B cell (primary cell): ENCODE measurements at regions not wholly inside any gene's neighbourhood (a gene's known extent, or its start where the extent isn't known, plus 50 kb on each side); places are given as distances from the start of the nearest gene placed in this dataset.

Experiments
- ATAC-seq: fragments of 200-7000 bp; cut with Tn5 transposase; one replicate; pipeline ENCODE4 v1.10.0; 2021; ENCODE audit warnings: low read depth, mild to moderate bottlenecking, moderate number of reproducible peaks, moderate library complexity
- CTCF ChIA-PET: fragments of 350-600 bp; sonication (Branson Sonifier 250); formaldehyde crosslinking; loops from one replicate; lab custom pipeline; 2021; ENCODE audit warnings: antibody characterized with exemption, inconsistent platforms; lab: Charles Lee
- POLR2A ChIA-PET: fragments of 350-600 bp; sonication (Branson Sonifier 250); formaldehyde crosslinking; loops from one replicate; lab custom pipeline; 2021; ENCODE audit warnings: antibody characterized with exemption; lab: Charles Lee
- DNase-seq: peaks from one replicate; pipeline ENCODE4 v3.0.0; 2013
- H2AFZ ChIP-seq: 2 replicates; pipeline ENCODE4 v1.6.1; 2012; ENCODE audit warnings: mild to moderate bottlenecking, low read depth, low read length; ENCODE audit not compliant: insufficient read depth, poor library complexity, severe bottlenecking
- H3K27ac ChIP-seq, 2 donors: 1 replicate in 1 of 2; 2 replicates in 1 of 2; pipeline ENCODE4 v1.5.1; 2012 to 2013; ENCODE audit warnings: low read length in 2 of 2, mild to moderate bottlenecking in 2 of 2, moderate library complexity in 1 of 2
- H3K27me3 ChIP-seq, 4 experiments: fragments of 200-600 bp in 1 of 4; sonication (generic) in 1 of 4; replicated peaks in 1 of 4; 1 replicate in 2 of 4; 2 replicates in 2 of 4; pipeline versions ENCODE4 v1.6.1 to v1.7.0; 2013 to 2016; ENCODE audit warnings: low read length in 3 of 4, mild to moderate bottlenecking in 2 of 4, mixed read lengths in 1 of 4, moderate library complexity in 1 of 4; ENCODE audit not compliant: insufficient read depth in 4 of 4, control insufficient read depth in 3 of 4; ENCODE audit errors: control extremely low read depth in 1 of 4
- H3K36me3 ChIP-seq, 2 experiments: replicated peaks in 1 of 2; 1 replicate in 1 of 2; 2 replicates in 1 of 2; pipeline versions ENCODE4 v1.6.1 to v1.7.1; 2013; ENCODE audit warnings: low read length in 1 of 2; ENCODE audit not compliant: insufficient read depth in 2 of 2, control insufficient read depth in 1 of 2; ENCODE audit errors: control extremely low read depth in 1 of 2, extremely low read depth in 1 of 2
- H3K4me1 ChIP-seq, 2 donors: fragments of 200-600 bp in 1 of 2; sonication (generic) in 1 of 2; 1 replicate in 1 of 2; 2 replicates in 1 of 2; pipeline versions ENCODE4 v1.5.1 to v1.6.1; 2013 to 2017; ENCODE audit warnings: low read length in 2 of 2; ENCODE audit not compliant: control insufficient read depth in 2 of 2, insufficient read depth in 2 of 2
- H3K4me2 ChIP-seq: replicated peaks from 2 replicates; pipeline ENCODE3; 2012; ENCODE audit warnings: mild to moderate bottlenecking, low read depth, low read length; ENCODE audit not compliant: poor library complexity, severe bottlenecking
- H3K4me3 ChIP-seq, 5 experiments: fragments of 200-600 bp in 1 of 5; sonication (generic) in 1 of 5; 1 replicate in 3 of 5; 2 replicates in 2 of 5; pipeline versions ENCODE4 v1.5.1 to v1.7.0; 2011 to 2016; ENCODE audit warnings: low read length in 4 of 5, mild to moderate bottlenecking in 4 of 5, low read depth in 2 of 5, control low read depth in 1 of 5, moderate library complexity in 1 of 5; ENCODE audit not compliant: insufficient read depth in 1 of 5; ENCODE audit errors: control extremely low read depth in 1 of 5, extremely low read depth in 1 of 5
- H3K79me2 ChIP-seq: fragments of 200-600 bp; sonication (generic); one replicate; pipeline ENCODE4 v1.6.0; 2016; ENCODE audit warnings: low read length; ENCODE audit not compliant: control insufficient read depth, insufficient read depth
- H3K9ac ChIP-seq: fragments of 200-600 bp; sonication (generic); 2 replicates; pipeline ENCODE4 v1.6.1; 2017; ENCODE audit warnings: mild to moderate bottlenecking, low read length, moderate library complexity
- H3K9me3 ChIP-seq, 3 donors: one replicate each; pipeline versions ENCODE4 v1.6.1 to v1.7.1; 2013; ENCODE audit warnings: low read length in 2 of 3; ENCODE audit not compliant: control insufficient read depth in 2 of 3, insufficient read depth in 1 of 3; ENCODE audit errors: control extremely low read depth in 1 of 3
- H4K20me1 ChIP-seq: 2 replicates; pipeline ENCODE4 v1.6.0; 2012; ENCODE audit warnings: mild to moderate bottlenecking, low read length; ENCODE audit not compliant: insufficient read depth, control insufficient read depth, poor library complexity, severe bottlenecking
- H3K27ac Mint-ChIP-seq: one replicate; pipeline ENCODE4 v1.8.0; 2021; ENCODE audit warnings: mixed read lengths
- H3K27me3 Mint-ChIP-seq: one replicate; pipeline ENCODE4 v1.8.0; 2021; ENCODE audit warnings: mixed read lengths
- H3K4me1 Mint-ChIP-seq: one replicate; pipeline ENCODE4 v1.8.0; 2021; ENCODE audit warnings: mixed read lengths
- H3K4me3 Mint-ChIP-seq: one replicate; pipeline ENCODE4 v1.8.0; 2021; ENCODE audit warnings: mixed read lengths
- H3K9me3 Mint-ChIP-seq: one replicate; pipeline ENCODE4 v1.8.0; 2022; ENCODE audit warnings: mixed read lengths; ENCODE audit not compliant: insufficient read depth
- CTCF ChIP-seq: fragments of 200-600 bp; IDR thresholded peaks from one replicate; pipeline ENCODE4 v1.8.0; 2022; ENCODE audit warnings: antibody characterized with exemption, mild to moderate bottlenecking
- EZH2 ChIP-seq: IDR thresholded peaks from 2 replicates; pipeline ENCODE4 v1.6.1; 2012; ENCODE audit warnings: borderline replicate concordance, low read depth, mild to moderate bottlenecking, moderate library complexity, low read length; ENCODE audit not compliant: insufficient read depth, poor library complexity, severe bottlenecking
- WGBS: methylation state at CpG from one replicate; pipeline ENCODE4 v1.1.5; 2013; ENCODE audit warnings: missing lambda C conversion rate; ENCODE audit not compliant: insufficient coverage; 5-methylcytosine and 5-hydroxymethylcytosine counted together
- intact Hi-C: fragments of 100-400 bp; cut with micrococcal nuclease; formaldehyde crosslinking; loops from one replicate; pipeline ENCODE4 v1.10.0; 2022

GRCh38 chr11:115996125-115996807, 492.1 kb upstream of the CADM1 start:
- no peak overlapping the region for H3K4me2 ChIP-seq

GRCh38 chr11:115993590-115993989, 489.4 kb upstream of the CADM1 start:
- POLR2A ChIA-PET = no interaction called here
- Histone ChIP-seq H3K79me2 (no peaks in the 10 kb centered on the region), H3K9me3 (no peaks in the 10 kb centered on the region), H3K4me1 (no peaks in the 10 kb centered on the region), H3K9ac (no peak overlapping the region), H3K27me3 (no peaks in the 10 kb centered on the region), H3K4me2 (no peak overlapping the region), H3K4me3 (no peak overlapping the region), H3K27ac (no peak overlapping the region), H2AFZ (no peak overlapping the region), H4K20me1 (no peaks in the 10 kb centered on the region), H3K36me3 (no peaks in the 10 kb centered on the region)
- no peak for TF ChIP-seq CTCF
- no peak for TF ChIP-seq EZH2
- 100% methylated on average over 1 of the region's 5 CpGs for WGBS
- H3K4me3 Mint-ChIP-seq = no peak overlapping the region
- intact Hi-C loops = no loop called here
- CTCF ChIA-PET = no interaction called here
- no peaks in the 10 kb centered on the region for H3K4me1 Mint-ChIP-seq
- no peaks in the 10 kb centered on the region for H3K9me3 Mint-ChIP-seq
- DNase-seq (no peak), ATAC-seq (no peak)
- H3K27me3 Mint-ChIP-seq = peaks cover 3% of the 10 kb centered on the region
- H3K27ac Mint-ChIP-seq = no peak overlapping the region

More at GRCh38 chr11:115996125-115996807, 492.1 kb upstream of the CADM1 start:
- Histone ChIP-seq H3K36me3 (no peaks in the 10 kb centered on the region), H3K79me2 (no peaks in the 10 kb centered on the region), H3K27ac (no peak overlapping the region), H3K4me3 (no peak overlapping the region), H3K9ac (no peak overlapping the region), H2AFZ (no peak overlapping the region), H4K20me1 (no peaks in the 10 kb centered on the region), H3K9me3 (no peaks in the 10 kb centered on the region), H3K27me3 (no peaks in the 10 kb centered on the region), H3K4me1 (no peaks in the 10 kb centered on the region)
- no peak overlapping the region for H3K27ac Mint-ChIP-seq
- CTCF ChIA-PET = no interaction called here
- DNase-seq (no peak), ATAC-seq (no peak)
- peaks cover 6% of the 10 kb centered on the region for H3K27me3 Mint-ChIP-seq
- POLR2A ChIA-PET = no interaction called here
- H3K9me3 Mint-ChIP-seq = no peaks in the 10 kb centered on the region
- H3K4me1 Mint-ChIP-seq = no peaks in the 10 kb centered on the region
- WGBS = 74% methylated on average over 4 of the region's 5 CpGs
- no peak overlapping the region for H3K4me3 Mint-ChIP-seq
- intact Hi-C loops = no loop called here
- no peak for TF ChIP-seq CTCF
- TF ChIP-seq EZH2 = no peak
